GM23338 (cell line): ENCODE measurements at regions not wholly inside any gene's neighbourhood (a gene's known extent, or its start where the extent isn't known, plus 50 kb on each side); places are given as distances from the start of the nearest gene placed in this dataset.

ENCODE experiments used
- CREB1 ChIP-seq: fragments of 250-450 bp; sonication (Bioruptor Pico); IDR thresholded peaks from 2 replicates; pipeline ENCODE4 v1.5.0; 2020; ENCODE audit warnings: low read depth, mild to moderate bottlenecking, moderate library complexity
- EZH2 ChIP-seq: fragments of 200-600 bp; sonication (generic); IDR thresholded peaks from one replicate; pipeline ENCODE4 v1.8.0; 2017; ENCODE audit warnings: antibody characterized with exemption, mild to moderate bottlenecking, low read depth; ENCODE audit not compliant: unreplicated experiment
- EZH2phosphoT487 ChIP-seq: fragments of 200-600 bp; sonication (generic); IDR thresholded peaks from one replicate; pipeline ENCODE4 v1.8.1; 2018; ENCODE audit warnings: antibody characterized with exemption; ENCODE audit not compliant: unreplicated experiment
- JUNB ChIP-seq: IDR thresholded peaks from one replicate; pipeline ENCODE4 v1.6.1; 2016; ENCODE audit warnings: antibody characterized with exemption; ENCODE audit not compliant: unreplicated experiment
- NANOG ChIP-seq: IDR thresholded peaks from 2 replicates; pipeline ENCODE4 v1.6.1; 2016; ENCODE audit warnings: antibody characterized with exemption, borderline replicate concordance
- POLR2AphosphoS5 ChIP-seq: IDR thresholded peaks from 2 replicates; pipeline ENCODE4 v1.6.1; 2016; ENCODE audit warnings: antibody characterized with exemption, low read depth
- STAT1 ChIP-seq: IDR thresholded peaks from one replicate; pipeline ENCODE4 v1.6.1; 2016; ENCODE audit warnings: antibody characterized with exemption; ENCODE audit not compliant: unreplicated experiment
- ZNF331 ChIP-seq: fragments of 250-450 bp; sonication (Bioruptor Pico); IDR thresholded peaks from 2 replicates; pipeline ENCODE4 v1.5.0; 2020; ENCODE audit warnings: low read depth, mild to moderate bottlenecking, moderate library complexity
- TF ChIP-seq, protein P1 (sequence below), 2 experiments: fragments of 200-600 bp in 1 of 2; sonication (generic) in 1 of 2; conservative IDR thresholded peaks; 2 replicates each; pipeline versions ENCODE4 v1.5.1 to v1.6.1; 2016 to 2017; ENCODE audit warnings: antibody characterized with exemption in 2 of 2, low read depth in 2 of 2, mild to moderate bottlenecking in 2 of 2, moderate library complexity in 1 of 2
- TF ChIP-seq, protein P2 (sequence below): IDR thresholded peaks from one replicate; pipeline ENCODE4 v1.6.1; 2018; ENCODE audit warnings: antibody characterized with exemption; ENCODE audit not compliant: unreplicated experiment

DNA sequence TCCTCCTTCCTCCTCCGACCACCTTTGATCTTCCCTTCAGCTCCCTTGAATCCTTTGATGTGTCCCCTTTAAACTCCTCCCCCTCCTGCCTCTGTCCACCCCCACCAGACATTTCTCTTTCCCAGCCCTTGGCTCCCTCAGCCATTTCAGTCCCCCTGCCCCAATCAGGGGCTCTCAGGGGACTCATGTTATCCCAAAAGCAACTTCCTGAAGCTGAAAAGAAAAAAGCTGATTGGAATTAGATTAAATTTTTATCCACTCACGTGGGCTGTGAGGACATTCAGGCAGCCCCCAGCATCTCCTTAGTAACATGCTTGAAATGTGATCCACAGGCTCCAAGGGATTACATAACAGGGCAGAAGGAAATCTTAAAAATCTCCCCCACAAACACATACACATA lies 81.3 kb downstream of the NEURL3 start (continued):
- TF ChIP-seq EZH2 (no peak), NANOG (no peak), STAT1 (no peak), CREB1 (CRISPR knock-in tag) (no peak), EZH2phosphoT487 (no peak), POLR2AphosphoS5 (no peak), JUNB (no peak), ZNF331 (CRISPR knock-in tag) (no peak)
- TF ChIP-seq, protein P1, sequence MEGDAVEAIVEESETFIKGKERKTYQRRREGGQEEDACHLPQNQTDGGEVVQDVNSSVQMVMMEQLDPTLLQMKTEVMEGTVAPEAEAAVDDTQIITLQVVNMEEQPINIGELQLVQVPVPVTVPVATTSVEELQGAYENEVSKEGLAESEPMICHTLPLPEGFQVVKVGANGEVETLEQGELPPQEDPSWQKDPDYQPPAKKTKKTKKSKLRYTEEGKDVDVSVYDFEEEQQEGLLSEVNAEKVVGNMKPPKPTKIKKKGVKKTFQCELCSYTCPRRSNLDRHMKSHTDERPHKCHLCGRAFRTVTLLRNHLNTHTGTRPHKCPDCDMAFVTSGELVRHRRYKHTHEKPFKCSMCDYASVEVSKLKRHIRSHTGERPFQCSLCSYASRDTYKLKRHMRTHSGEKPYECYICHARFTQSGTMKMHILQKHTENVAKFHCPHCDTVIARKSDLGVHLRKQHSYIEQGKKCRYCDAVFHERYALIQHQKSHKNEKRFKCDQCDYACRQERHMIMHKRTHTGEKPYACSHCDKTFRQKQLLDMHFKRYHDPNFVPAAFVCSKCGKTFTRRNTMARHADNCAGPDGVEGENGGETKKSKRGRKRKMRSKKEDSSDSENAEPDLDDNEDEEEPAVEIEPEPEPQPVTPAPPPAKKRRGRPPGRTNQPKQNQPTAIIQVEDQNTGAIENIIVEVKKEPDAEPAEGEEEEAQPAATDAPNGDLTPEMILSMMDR (conservative IDR thresholded peaks at IDR 0.05; ENCODE audit: low read depth in 2 of 2), result no peak
- TF ChIP-seq, protein P2, sequence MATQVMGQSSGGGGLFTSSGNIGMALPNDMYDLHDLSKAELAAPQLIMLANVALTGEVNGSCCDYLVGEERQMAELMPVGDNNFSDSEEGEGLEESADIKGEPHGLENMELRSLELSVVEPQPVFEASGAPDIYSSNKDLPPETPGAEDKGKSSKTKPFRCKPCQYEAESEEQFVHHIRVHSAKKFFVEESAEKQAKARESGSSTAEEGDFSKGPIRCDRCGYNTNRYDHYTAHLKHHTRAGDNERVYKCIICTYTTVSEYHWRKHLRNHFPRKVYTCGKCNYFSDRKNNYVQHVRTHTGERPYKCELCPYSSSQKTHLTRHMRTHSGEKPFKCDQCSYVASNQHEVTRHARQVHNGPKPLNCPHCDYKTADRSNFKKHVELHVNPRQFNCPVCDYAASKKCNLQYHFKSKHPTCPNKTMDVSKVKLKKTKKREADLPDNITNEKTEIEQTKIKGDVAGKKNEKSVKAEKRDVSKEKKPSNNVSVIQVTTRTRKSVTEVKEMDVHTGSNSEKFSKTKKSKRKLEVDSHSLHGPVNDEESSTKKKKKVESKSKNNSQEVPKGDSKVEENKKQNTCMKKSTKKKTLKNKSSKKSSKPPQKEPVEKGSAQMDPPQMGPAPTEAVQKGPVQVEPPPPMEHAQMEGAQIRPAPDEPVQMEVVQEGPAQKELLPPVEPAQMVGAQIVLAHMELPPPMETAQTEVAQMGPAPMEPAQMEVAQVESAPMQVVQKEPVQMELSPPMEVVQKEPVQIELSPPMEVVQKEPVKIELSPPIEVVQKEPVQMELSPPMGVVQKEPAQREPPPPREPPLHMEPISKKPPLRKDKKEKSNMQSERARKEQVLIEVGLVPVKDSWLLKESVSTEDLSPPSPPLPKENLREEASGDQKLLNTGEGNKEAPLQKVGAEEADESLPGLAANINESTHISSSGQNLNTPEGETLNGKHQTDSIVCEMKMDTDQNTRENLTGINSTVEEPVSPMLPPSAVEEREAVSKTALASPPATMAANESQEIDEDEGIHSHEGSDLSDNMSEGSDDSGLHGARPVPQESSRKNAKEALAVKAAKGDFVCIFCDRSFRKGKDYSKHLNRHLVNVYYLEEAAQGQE, result no peak
